H54 (cell line): ENCODE measurements at regions not wholly inside any gene's neighbourhood (a gene's known extent, or its start where the extent isn't known, plus 50 kb on each side); places are given as distances from the start of the nearest gene placed in this dataset.

ENCODE experiments used
- DNase-seq: peaks from one replicate; pipeline ENCODE4 v3.0.0; 2011; ENCODE audit warnings: low spot score, mixed read lengths; ENCODE audit not compliant: insufficient read length
- FAIRE-seq: peaks from 3 replicates; lab custom pipeline; 2011; peaks lifted over from hg19 to GRCh38; lab: Jason Lieb, UNC
- POLR2A ChIP-seq: IDR thresholded peaks from 2 replicates; pipeline ENCODE4 v1.6.1; 2011; ENCODE audit warnings: low read depth, mild to moderate bottlenecking, low read length

- FAIRE-seq: no peak
- TF ChIP-seq POLR2A: no peak
Observed at GRCh38 chr2:146214394-146214929, 1630.4 kb upstream of the ACVR2A start.

GRCh38 chr2:146213674-146214073 is 1631.2 kb upstream of the ACVR2A start:
- TF ChIP-seq POLR2A: no peak
- DNase-seq (no peak), FAIRE-seq (no peak)

More at GRCh38 chr2:146214394-146214929, 1630.4 kb upstream of the ACVR2A start:
- DNase-seq: no peak

GRCh38 chr2:146212602-146213001 is 1632.2 kb upstream of the ACVR2A start:
- no peak for DNase-seq
- TF ChIP-seq POLR2A: no peak
- FAIRE-seq: no peak

DNA sequence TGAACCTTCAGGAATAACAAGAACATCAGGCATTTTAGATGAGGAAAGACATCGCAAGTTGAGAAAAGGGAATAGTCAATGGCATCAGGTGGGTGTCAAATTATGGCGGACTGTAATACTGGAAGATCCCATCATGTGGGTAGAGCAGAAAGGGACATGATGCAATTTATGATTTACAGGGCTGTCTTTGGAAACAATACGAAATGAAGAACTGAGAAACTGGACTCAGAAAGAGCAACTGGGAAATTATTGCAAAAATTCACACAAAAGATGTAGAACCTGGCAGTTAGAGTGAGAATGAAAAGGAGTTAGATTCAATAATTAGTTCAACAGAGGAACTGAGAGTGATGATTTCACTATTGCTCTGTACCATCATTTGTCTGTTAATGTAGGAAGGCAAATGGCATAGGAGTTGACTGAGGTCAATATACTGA is 1635.0 kb upstream of the ACVR2A start:
- FAIRE-seq (no peak), DNase-seq (no peak)
- no peak for TF ChIP-seq POLR2A

GRCh38 chr2:146207901-146208300 is 1636.9 kb upstream of the ACVR2A start:
- no peak for DNase-seq
- no peak for TF ChIP-seq POLR2A
- FAIRE-seq: no peak

GRCh38 chr2:146207417-146207816 is 1637.4 kb upstream of the ACVR2A start:
- no peak for TF ChIP-seq POLR2A
- no peak for DNase-seq
- no peak for FAIRE-seq

GRCh38 chr2:146203064-146203624 is 1641.7 kb upstream of the ACVR2A start:
- no peak for FAIRE-seq

GRCh38 chr2:146193619-146194018 is 1651.2 kb upstream of the ACVR2A start:
- no peak for FAIRE-seq
- DNase-seq: no peak
- TF ChIP-seq POLR2A: no peak

More at GRCh38 chr2:146203064-146203624, 1641.7 kb upstream of the ACVR2A start:
- DNase-seq: no peak
- TF ChIP-seq POLR2A: no peak

- FAIRE-seq: no peak
- no peak for TF ChIP-seq POLR2A
- no peak for DNase-seq
Observed at GRCh38 chr2:146189541-146189940, 1655.3 kb upstream of the ACVR2A start.

GRCh38 chr2:146173934-146174333 is 1654.0 kb upstream of the ZEB2 start:
- FAIRE-seq: no peak
- no peak for DNase-seq
- no peak for TF ChIP-seq POLR2A

DNA sequence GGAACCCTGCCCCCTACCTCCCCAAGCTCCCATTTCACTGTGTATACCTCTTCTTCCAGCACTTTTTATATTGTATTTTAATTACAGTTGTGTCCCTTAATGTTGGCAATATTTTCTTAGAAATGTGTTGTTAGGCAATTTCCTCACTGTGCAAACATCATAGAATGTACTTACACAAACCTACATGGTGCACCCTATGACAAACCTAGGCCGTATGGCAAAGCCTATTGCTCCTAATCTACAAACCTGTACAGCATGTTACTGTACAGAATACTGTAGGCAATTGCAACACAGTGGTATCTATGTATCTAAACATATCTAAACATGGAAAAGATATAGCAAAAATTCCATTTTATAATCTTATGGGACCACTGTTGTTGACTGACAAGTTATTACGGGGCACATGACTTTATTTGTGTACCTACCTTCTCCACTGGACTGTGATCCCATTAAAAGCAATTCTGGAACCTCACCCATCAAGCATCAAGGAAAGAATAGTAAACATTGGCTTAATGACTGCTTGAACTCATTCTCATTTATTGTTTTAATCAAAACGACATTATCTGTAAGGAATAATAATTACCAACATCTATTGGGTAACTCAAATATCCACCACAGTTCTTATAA is 1641.5 kb upstream of the ZEB2 start:
- no peak for TF ChIP-seq POLR2A
- DNase-seq (no peak), FAIRE-seq (no peak)

DNA sequence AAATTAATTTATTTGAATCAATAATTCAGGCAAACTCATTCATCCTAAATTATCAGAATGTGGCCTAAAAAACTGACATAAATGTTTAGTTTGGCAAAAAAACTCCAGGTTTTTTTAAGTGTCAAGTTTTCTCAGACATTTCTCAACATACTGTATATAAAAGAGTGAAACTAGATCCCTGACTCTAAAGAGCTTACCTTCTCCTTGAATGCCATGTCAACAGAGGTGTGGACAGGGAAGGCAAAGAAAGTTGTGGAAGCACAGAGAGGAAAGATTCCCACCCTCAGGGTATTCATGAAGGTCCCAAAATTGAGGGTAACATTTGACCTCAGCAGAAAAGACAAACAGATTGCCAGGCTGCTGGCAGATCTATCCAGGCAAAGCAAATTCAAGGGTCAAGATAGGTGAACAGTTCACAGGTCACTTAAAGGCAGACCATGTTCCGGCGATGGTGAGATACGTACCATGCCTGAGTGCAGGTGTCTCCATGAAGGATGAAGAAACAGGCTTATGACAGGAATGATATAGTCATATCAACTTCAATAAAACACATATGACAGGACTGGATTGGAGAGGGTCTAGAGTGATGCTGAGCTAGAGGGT is 1638.3 kb upstream of the ZEB2 start:
- DNase-seq (no peak), FAIRE-seq (no peak)
- TF ChIP-seq POLR2A: no peak

DNA sequence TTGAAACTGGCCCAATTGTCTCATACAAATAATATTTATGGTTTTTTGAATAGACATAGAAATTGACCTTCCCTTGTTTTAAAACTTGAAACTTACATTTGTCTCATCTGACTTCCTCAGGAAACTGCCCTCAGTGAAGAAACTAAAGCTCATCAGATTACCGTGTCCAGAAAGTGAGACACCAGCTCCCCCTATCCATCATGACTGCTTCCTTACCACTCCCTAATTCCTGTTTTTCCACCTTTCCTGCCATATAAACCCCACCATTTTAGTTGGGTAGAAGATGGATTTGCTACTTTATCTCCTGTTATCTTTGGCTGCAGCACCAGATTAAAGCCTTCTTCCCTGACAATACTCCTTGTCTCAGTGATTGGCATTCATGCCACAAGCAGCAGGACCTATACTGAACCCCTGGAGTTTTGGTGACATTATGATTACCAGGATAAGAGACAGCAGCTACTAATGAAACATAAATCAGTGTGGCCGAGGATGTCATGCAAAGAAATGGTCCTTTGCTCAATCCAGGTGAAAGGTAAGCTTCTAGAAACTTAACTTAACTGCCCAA is 1627.6 kb upstream of the ZEB2 start:
- TF ChIP-seq POLR2A: no peak
- FAIRE-seq (no peak), DNase-seq (no peak)

GRCh38 chr2:146143971-146144370 is 1624.1 kb upstream of the ZEB2 start:
- DNase-seq (no peak), FAIRE-seq (no peak)
- TF ChIP-seq POLR2A: no peak
